HepG2 (cell line): ENCODE measurements at regions not wholly inside any gene's neighbourhood (a gene's known extent, or its start where the extent isn't known, plus 50 kb on each side); places are given as distances from the start of the nearest gene placed in this dataset.

Experiments used
- ATAC-seq: fragments of 200-7000 bp; cut with Tn5 transposase; 3 replicates; pipeline ENCODE4 v1.9.1; 2020; ENCODE audit warnings: mild to moderate bottlenecking, moderate library complexity
- BruUV-seq: library from RNA; stranded (reverse); fragments of 400-500 nt; replicated peaks from 2 replicates; lab custom pipeline; 2021; lab: Mats Ljungman, UMichigan
- CTCF ChIA-PET: fragments of 300-600 bp; formaldehyde crosslinking; extraction: SDS; loops from one replicate; lab custom pipeline; 2021; ENCODE audit warnings: low total read pairs, inconsistent platforms, low intra/inter-chr PET ratio; lab: Yijun Ruan, JAX
- POLR2A ChIA-PET: fragments of 350-600 bp; sonication (Branson Sonifier 250); formaldehyde crosslinking; loops from one replicate; lab custom pipeline; 2020; ENCODE audit warnings: antibody characterized with exemption, inconsistent platforms; lab: Yijun Ruan, JAX
- DNase-seq: peaks from one replicate; pipeline ENCODE4 v3.0.0-alpha.2; 2015; ENCODE audit warnings: low spot score
- FAIRE-seq: peaks from 3 replicates; lab custom pipeline; 2011; peaks lifted over from hg19 to GRCh38; lab: Jason Lieb, UNC
- H2AFZ ChIP-seq: one replicate; pipeline ENCODE4 v1.6.1; 2011; ENCODE audit warnings: low read length, inconsistent platforms
- H3K27ac ChIP-seq: fragments of 300-600 bp; 3 replicates; pipeline ENCODE4 v1.8.0; 2011; ENCODE audit warnings: mixed run types, mild to moderate bottlenecking, mixed read lengths, low read length, inconsistent platforms; ENCODE audit not compliant: insufficient read depth; ENCODE audit errors: extremely low read length
- H3K27me3 ChIP-seq, 2 experiments: fragments of 200-600 bp in 1 of 2; 2 replicates in 1 of 2; 3 replicates in 1 of 2; pipeline versions ENCODE4 v1.6.0 to v1.8.0; 2011; ENCODE audit warnings: low read length in 2 of 2, mild to moderate bottlenecking in 2 of 2, moderate library complexity in 2 of 2, inconsistent platforms in 1 of 2; ENCODE audit not compliant: insufficient read depth in 2 of 2, control insufficient read depth in 1 of 2
- H3K36me3 ChIP-seq, 2 experiments: fragments of 200-600 bp in 1 of 2; replicated peaks in 1 of 2; 2 replicates in 1 of 2; 3 replicates in 1 of 2; pipeline versions ENCODE4 v1.5.1 to v1.8.0; 2011; ENCODE audit warnings: low read length in 2 of 2, inconsistent platforms in 1 of 2; ENCODE audit not compliant: insufficient read depth in 2 of 2, control insufficient read depth in 1 of 2
- H3K4me1 ChIP-seq: 2 replicates; pipeline ENCODE4 v1.5.1; 2012; ENCODE audit warnings: low read length, inconsistent platforms; ENCODE audit not compliant: insufficient read depth
- H3K4me2 ChIP-seq: 2 replicates; pipeline ENCODE4 v1.6.0; 2011; ENCODE audit warnings: low read depth, low read length, inconsistent platforms
- H3K4me3 ChIP-seq, 3 experiments: fragments of 200-600 bp in 1 of 3; sonication (generic), shearing (Covaris generic) in 1 of 3; replicated peaks in 1 of 3; 2 replicates each; pipeline ENCODE4 v1.5.1; 2011 to 2016; ENCODE audit warnings: low read length in 3 of 3, inconsistent platforms in 2 of 3, low read depth in 2 of 3, mild to moderate bottlenecking in 2 of 3, control low read depth in 1 of 3, mixed read lengths in 1 of 3; ENCODE audit not compliant: insufficient read depth in 1 of 3
- H3K79me2 ChIP-seq: one replicate; pipeline ENCODE4 v1.6.1; 2011; ENCODE audit warnings: low read length, inconsistent platforms; ENCODE audit not compliant: insufficient read depth
- H3K9ac ChIP-seq: 2 replicates; pipeline ENCODE4 v1.6.0; 2011; ENCODE audit warnings: mild to moderate bottlenecking, low read depth, low read length, inconsistent platforms; ENCODE audit not compliant: insufficient read depth
- H3K9me3 ChIP-seq: 2 replicates; pipeline ENCODE4 v1.5.1; 2012; ENCODE audit warnings: mild to moderate bottlenecking, low read length
- H4K20me1 ChIP-seq: 2 replicates; pipeline ENCODE4 v1.6.0; 2011; ENCODE audit warnings: inconsistent platforms, mild to moderate bottlenecking, low read length, moderate library complexity; ENCODE audit not compliant: insufficient read depth
- ETV6 ChIP-seq: sonication (generic); formaldehyde crosslinking; conservative IDR thresholded peaks from 2 replicates; pipeline ENCODE4 v1.4.0; 2020; ENCODE audit warnings: missing genetic modification reagents
- FOXJ3 ChIP-seq: sonication (generic); formaldehyde crosslinking; IDR thresholded peaks from 2 replicates; pipeline ENCODE4 v1.4.0; 2020; ENCODE audit warnings: missing genetic modification reagents, mild to moderate bottlenecking, borderline replicate concordance
- HIVEP1 ChIP-seq: sonication (generic); formaldehyde crosslinking; IDR thresholded peaks from 2 replicates; pipeline ENCODE4 v1.4.0; 2020; ENCODE audit warnings: mild to moderate bottlenecking, missing genetic modification reagents
- HNRNPUL1 ChIP-seq: fragments of 200-400 bp; formaldehyde crosslinking; IDR thresholded peaks from 2 replicates; pipeline ENCODE4 v1.6.1; 2017; ENCODE audit warnings: low read depth, mild to moderate bottlenecking, low read length, moderate library complexity
- NFIB ChIP-seq: sonication (generic); formaldehyde crosslinking; IDR thresholded peaks from 2 replicates; pipeline ENCODE4 v1.9.0; 2021; ENCODE audit warnings: missing genetic modification reagents, mild to moderate bottlenecking, borderline replicate concordance
- NFIC ChIP-seq: IDR thresholded peaks from 2 replicates; pipeline ENCODE4 v1.6.1; 2012; ENCODE audit warnings: mild to moderate bottlenecking, low read length, inconsistent platforms
- NKX3-1 ChIP-seq: sonication (generic); formaldehyde crosslinking; IDR thresholded peaks from 2 replicates; pipeline ENCODE4 v1.5.0; 2020; ENCODE audit warnings: missing genetic modification reagents
- TCF7 ChIP-seq: sonication (generic); IDR thresholded peaks from 2 replicates; pipeline ENCODE4 v1.6.1; 2016; ENCODE audit warnings: antibody characterized with exemption, low read depth
- ZC3H13 ChIP-seq: sonication (generic); formaldehyde crosslinking; IDR thresholded peaks from 2 replicates; pipeline ENCODE4 v1.8.1; 2023; ENCODE audit warnings: mild to moderate bottlenecking, missing genetic modification reagents, moderate library complexity
- ZNF101 ChIP-seq: sonication (generic); formaldehyde crosslinking; IDR thresholded peaks from 2 replicates; pipeline ENCODE4 v1.4.0; 2020; ENCODE audit warnings: mild to moderate bottlenecking, low read depth, missing genetic modification reagents, borderline replicate concordance
- ZNF44 ChIP-seq: sonication (generic); formaldehyde crosslinking; IDR thresholded peaks from 2 replicates; pipeline ENCODE4 v1.5.1; 2020; ENCODE audit warnings: mild to moderate bottlenecking, missing genetic modification reagents
- ZNF543 ChIP-seq: sonication (generic); formaldehyde crosslinking; IDR thresholded peaks from 2 replicates; pipeline ENCODE4 v1.4.0; 2020; ENCODE audit warnings: mild to moderate bottlenecking, missing genetic modification reagents
- ZNF567 ChIP-seq: sonication (generic); formaldehyde crosslinking; IDR thresholded peaks from 2 replicates; pipeline ENCODE4 v1.8.1; 2023; ENCODE audit warnings: mild to moderate bottlenecking, missing genetic modification reagents, borderline replicate concordance
- WGBS: methylation state at CpG from one replicate; pipeline ENCODE4 v1.1.6; 2017; ENCODE audit warnings: low lambda C conversion rate; 5-methylcytosine and 5-hydroxymethylcytosine counted together
- in situ Hi-C: cut with HindIII; loops from 2 replicates; pipeline ENCODE4 v1.10.0; 2017; ENCODE audit warnings: low pct_unique_long_range_greater_than_20kb; ENCODE audit not compliant: extremely low pct_ligation_motif_present
- intact Hi-C: fragments of 100-400 bp; cut with micrococcal nuclease; formaldehyde crosslinking; loops from one replicate; pipeline ENCODE4 v1.10.0; 2022; ENCODE audit not compliant: unreplicated experiment
- TF ChIP-seq, protein P1 (sequence below): sonication (generic); formaldehyde crosslinking; IDR thresholded peaks from 2 replicates; pipeline ENCODE4 v1.5.0; 2020; ENCODE audit warnings: mild to moderate bottlenecking, missing genetic modification reagents

GRCh38 chrX:9316096-9316495, 148.8 kb upstream of the TBL1X start:
- BruUV-seq, result no TSS peak
- no peaks in the 10 kb centered on the region for H3K4me1 ChIP-seq
- FAIRE-seq (no peak), DNase-seq (no peak), ATAC-seq (no peak)
- H4K20me1 ChIP-seq, result no peaks in the 10 kb centered on the region
- H3K79me2 ChIP-seq, result no peaks in the 10 kb centered on the region
- H3K4me2 ChIP-seq, result no peak overlapping the region
- no peak overlapping the region for H2AFZ ChIP-seq
- POLR2A ChIA-PET, result no interaction called here
- CTCF ChIA-PET, result no interaction called here
- no peaks in the 10 kb centered on the region for H3K27me3 ChIP-seq
- intact Hi-C loops, result no loop called here
- in situ Hi-C loops, result no loop called here
- no peak overlapping the region for H3K27ac ChIP-seq
- no peak overlapping the region for H3K9ac ChIP-seq
- H3K9me3 ChIP-seq, result no peaks in the 10 kb centered on the region
- no peak for TF ChIP-seq HNRNPUL1
- no peak for TF ChIP-seq ZNF101 (CRISPR knock-in tag)
- TF ChIP-seq NKX3-1 (CRISPR knock-in tag), result no peak
- no peak for TF ChIP-seq HIVEP1
- TF ChIP-seq ETV6 (CRISPR knock-in tag), result no peak
- TF ChIP-seq, protein P1, sequence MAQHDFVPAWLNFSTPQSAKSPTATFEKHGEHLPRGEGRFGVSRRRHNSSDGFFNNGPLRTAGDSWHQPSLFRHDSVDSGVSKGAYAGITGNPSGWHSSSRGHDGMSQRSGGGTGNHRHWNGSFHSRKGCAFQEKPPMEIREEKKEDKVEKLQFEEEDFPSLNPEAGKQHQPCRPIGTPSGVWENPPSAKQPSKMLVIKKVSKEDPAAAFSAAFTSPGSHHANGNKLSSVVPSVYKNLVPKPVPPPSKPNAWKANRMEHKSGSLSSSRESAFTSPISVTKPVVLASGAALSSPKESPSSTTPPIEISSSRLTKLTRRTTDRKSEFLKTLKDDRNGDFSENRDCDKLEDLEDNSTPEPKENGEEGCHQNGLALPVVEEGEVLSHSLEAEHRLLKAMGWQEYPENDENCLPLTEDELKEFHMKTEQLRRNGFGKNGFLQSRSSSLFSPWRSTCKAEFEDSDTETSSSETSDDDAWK, result no peak
- TF ChIP-seq NFIC, result no peak
- no peak for TF ChIP-seq NFIB (CRISPR knock-in tag)
- TF ChIP-seq TCF7, result no peak
- no peak for TF ChIP-seq ZNF543 (CRISPR knock-in tag)
- no peak for TF ChIP-seq ZC3H13 (CRISPR knock-in tag)
- no peak for TF ChIP-seq ZNF567
- no peak for TF ChIP-seq ZNF44 (CRISPR knock-in tag)
- no peak for TF ChIP-seq FOXJ3 (CRISPR knock-in tag)
- no peaks in the 10 kb centered on the region for H3K36me3 ChIP-seq
- 69% methylated on average over 10 of the region's 10 CpGs for WGBS
- H3K4me3 ChIP-seq, result no peak overlapping the region
